Fibroblast of skin of right quadriceps (primary cell): ENCODE measurements at regions not wholly inside any gene's neighbourhood (a gene's known extent, or its start where the extent isn't known, plus 50 kb on each side); places are given as distances from the start of the nearest gene placed in this dataset.
"Not testable (repeated sequence)": the region's sequence is repeated elsewhere in the genome, so short reads cannot be mapped to it uniquely, and the experiment has no call there.

Experiments used
- DNase-seq: peaks from one replicate; pipeline ENCODE4 v3.0.0-alpha.2; 2013

DNA sequence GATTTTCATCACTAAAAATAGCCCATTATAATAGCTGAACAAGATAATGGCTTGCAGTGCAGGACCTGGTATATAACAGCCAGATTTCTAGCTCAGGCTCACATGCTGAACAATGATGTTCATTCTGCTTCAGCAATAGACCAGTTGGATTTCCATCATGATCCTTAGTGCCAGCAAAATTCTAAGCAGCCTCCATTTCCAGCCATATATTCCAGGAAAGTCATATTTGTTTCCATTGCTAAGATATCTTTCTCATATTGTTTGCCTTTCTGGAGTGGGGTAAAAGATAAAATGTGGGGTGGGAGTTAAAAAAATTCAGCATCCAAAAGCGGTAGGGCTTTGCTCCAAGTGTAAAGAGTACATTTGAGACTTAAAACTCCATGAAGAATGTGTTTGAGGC lies 2344.1 kb downstream of the PCDH7 start:
- DNase-seq: no peak

DNA sequence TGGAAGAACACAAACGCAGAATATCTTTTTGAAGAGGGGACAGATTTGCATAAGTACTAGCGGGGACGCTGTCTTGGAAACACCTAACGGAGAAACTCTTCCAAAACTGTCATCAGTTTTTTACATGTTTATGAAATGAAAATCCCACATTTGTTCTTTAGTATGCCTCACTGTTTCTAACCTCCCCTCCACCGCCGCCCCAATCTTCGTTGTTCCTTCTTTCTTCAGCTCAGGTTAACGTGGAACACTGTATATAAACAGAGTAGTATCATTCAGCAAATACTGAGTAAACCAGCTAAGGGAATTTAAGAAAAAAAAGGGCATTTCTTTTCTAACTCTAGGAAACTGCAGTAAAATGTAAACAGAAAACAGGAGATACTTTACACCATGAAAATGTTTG lies 2345.6 kb downstream of the PCDH7 start:
- DNase-seq: no peak

DNA sequence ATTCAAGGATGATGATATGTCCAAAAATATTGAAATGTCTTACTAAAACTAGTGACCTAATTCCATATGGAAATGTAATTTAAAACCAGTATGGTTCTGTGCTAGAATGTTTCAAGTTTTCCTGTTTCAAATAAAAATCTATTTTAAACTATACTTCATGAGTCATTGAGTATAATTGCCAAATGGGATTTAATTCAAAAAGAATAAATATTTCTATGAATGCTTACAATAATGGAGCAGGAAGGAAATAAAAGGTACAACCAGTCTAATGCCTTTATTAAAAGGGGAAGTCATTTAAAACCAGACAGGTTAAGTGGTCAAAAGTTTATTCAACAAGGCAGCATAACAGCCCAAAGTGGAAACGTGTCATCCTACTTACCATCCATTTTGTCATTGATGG lies 2347.1 kb downstream of the PCDH7 start:
- peak; percentile 58 for DNase-seq

DNA sequence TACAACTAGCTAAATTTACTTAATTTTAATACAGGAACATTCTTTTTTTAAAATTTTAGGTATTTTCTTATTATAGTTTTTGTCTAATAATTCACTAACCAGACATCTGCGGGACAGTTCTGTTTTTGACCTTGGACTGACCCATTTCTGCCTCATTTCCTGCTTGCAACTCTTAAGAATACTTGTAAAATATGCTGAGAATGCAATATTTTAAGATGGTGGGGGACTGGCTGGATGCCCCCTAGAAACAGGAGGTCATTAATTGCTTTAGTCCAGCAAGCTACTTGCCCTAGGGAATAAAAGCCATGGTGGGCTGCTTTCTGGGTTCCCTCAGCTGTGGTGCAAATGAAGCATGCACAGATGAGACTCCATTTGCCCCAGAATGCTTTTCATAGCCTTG lies 2348.4 kb downstream of the PCDH7 start:
- no peak for DNase-seq

DNA sequence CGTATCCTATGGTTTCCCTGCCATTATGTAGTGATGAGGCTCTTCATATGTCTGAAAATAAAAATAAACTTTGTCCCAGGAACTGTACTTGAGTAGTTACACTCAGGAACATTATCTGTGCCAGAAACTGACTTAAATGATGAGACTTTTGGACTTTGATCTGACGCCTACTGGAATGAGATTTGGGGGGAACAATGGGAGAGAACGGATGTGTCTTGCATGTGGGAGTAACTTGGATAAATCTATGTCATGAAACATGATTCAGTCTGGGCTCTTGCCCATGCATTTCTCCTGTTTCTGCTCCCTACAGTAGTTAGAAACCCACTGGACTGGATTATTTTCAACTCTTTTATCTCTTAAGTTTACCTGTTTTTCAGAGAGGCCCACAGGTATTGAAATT lies 2351.4 kb downstream of the PCDH7 start:
- peak; percentile 21 for DNase-seq

DNA sequence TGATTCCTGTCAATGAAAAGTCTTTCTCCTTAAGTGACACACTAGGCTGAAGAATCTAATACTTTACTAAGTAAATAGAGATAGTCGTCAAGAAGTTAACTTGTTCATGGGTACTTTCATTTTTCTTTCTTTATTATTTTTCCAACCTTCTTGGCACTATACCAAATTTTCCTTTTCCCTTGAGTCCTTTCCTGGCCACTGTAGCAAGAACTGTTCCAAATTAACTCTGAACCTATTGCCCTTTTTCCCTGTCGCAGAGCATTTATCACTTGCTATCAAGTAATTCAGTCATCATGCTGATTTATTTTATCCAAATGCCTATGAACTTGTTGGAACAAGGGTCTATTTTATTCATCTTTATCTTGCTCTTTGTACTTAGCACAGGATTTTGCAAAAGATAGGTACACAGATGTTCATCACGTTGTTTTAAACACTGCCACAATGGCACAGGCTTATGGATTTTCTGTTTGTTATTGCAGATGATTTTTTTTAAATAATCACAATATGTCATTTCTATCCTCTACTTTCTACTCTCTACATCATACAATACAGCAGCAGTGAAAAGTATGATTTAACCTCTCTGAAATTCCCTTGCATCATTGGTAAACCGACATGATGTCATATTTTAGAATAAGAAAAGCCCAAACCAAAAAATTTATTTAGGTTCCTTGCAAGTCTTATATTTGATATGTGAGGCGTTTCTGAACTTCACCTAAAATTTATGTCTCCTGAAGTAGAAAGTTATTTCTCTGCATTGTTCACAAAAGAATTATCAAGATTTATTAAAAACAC lies 2352.3 kb downstream of the PCDH7 start:
- DNase-seq: peak; percentile 21

DNA sequence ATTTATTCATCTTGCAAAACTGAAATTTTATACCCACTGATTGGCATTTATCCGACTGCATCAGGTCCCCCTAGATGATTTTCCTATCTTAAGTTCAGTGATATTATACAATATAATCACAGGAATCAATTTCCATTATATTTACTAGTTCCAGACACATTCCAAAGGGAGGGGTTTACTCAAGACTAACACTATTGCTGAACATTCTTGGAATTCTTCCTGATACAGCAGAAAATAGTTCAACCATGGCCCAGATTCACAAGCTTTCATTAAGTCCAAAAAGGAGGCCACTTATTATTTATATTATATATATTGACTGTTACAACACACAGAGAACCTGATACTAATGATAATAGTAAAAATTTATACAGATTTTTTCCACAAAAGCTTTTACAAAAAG lies 2353.6 kb downstream of the PCDH7 start:
- peak; percentile 72 for DNase-seq

DNA sequence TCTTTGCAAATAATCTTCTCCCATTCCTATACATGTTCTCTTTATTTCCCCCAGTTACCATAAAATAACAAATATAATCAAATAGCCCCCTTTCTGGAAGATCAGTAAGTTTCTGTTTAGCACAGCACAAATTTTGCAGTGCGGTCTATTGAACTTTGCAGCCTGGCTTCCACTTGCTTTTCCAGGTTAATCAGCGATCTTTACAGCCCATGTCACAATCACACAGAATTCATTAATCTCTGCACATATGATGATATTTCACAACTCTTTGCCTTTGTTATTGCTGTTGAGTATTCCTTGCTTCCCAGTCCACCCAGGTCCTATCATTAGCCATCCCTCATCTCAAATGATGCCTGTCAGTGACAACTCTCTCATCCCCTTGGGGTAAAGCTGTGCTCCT lies 2358.0 kb downstream of the PCDH7 start:
- DNase-seq: no peak

DNA sequence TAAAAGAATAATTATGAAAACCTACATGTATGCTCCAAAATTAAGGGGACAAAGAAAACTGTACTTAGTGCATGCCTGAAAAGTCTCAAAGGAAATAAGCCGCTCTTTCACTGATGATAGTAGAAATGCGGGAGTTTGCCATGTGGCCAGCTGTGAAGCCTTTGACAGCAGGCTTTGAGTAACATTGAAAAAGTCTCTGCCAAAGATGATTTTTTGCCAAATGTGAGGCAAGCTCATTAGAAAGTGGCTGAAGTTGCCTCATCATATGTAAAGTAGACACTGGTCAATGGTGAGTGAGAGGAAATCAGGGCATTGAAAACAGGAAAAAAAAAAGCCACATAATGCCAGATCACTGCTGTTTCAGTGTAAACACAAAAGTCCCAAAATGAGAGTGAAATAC lies 2360.1 kb downstream of the PCDH7 start:
- no peak for DNase-seq

DNA sequence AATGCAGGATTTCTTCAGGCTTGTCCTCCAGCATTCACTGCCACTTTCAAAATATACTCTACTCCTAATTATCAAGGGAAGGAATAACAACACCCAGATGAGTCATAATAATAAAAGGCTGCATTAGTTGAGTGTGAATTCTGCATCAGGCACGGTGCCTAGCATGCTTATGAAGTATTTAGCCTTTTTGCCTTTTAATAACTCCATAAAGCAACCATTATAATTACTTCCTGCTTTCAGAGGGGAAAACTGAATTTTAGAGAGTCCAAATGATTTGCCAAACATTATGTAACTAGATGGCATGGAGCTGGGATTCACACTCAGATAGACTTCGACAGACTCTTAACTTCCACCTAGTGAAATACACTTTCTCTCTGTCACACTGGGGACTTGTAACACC lies 2365.5 kb downstream of the PCDH7 start:
- DNase-seq: no peak

DNA sequence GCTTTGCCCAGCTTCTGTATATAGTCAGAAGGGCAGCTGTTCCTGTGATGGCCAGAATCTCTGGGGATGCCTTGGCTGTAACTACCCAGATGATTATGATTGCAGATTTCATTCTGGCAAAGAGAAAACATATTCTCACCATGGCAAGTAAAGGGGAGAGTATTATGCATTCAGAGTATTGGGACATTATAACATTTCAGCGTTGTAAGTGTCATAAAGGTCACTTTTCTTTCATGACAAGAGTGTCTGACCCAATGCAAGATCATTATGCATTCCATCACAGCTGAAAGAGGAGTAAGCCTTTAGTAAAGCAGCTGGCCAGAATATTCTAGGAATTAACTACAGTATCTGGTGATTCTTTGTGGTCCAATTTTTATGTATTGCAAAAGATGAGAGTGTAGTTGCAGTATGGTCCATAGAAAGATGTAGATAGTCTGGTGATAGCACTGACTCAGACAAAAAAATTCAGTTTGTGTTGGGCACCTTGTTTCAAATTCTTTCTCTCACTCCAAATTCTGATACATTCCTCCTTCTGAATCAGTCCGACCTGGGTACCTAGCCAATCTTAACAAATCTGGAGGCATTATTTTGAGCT lies 2366.3 kb downstream of the PCDH7 start:
- DNase-seq: peak; percentile 62

DNA sequence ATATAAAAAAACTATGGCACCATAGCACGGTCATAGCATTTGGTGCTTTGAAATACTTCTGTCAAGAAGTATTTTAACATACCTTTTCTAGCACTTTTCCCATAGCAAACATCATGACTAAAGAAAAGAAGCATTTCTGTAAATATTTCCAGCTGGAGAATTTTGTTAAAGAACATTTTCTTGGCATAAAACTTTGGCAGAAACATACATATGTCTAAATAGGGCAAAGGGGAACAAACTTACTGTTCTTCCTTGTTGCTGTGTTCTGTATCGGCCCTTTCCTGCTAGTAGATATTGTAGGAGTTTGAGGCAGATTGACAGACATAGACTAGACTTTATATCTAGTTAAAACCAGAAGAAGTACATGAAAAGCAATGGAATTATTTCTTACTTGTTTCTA lies 2368.5 kb downstream of the PCDH7 start:
- DNase-seq: peak; percentile 44

DNA sequence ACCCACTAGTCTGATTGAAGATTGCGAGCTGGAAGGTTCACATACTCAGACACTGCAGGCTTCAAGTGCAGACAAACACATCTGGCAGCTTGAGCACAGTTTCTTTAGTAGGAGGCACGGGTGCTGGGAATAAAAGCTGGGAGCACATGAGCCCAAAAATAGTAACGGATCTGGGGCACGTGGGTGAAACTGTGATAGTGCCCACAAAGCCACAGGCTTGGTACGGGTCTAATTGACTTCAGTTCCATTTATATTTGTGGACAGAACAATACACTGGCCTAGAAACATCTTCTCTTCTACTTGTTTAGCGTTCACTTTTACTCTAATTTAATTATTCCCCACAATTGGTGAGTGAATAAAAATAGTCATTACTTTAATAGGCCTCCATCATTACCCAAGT lies 2370.7 kb downstream of the PCDH7 start:
- no peak for DNase-seq

DNA sequence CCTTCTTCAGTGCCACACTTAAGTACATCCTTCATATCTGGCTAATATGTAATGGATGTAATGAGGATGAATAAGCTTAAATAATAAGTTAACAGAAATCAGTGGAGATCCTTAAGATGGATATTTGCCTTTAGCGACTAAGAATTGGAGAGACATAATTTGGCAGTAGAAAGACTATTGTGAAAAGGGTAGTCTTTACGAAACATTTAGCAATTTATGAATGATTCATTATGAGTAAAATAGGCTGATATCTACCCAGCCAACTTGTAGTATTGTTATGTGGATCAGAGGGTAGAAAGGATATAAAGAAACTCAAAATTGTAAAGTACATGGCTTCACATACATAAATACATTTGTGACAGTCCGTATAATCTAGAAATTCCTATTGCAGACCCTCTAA lies 2371.8 kb downstream of the PCDH7 start:
- DNase-seq: no peak

DNA sequence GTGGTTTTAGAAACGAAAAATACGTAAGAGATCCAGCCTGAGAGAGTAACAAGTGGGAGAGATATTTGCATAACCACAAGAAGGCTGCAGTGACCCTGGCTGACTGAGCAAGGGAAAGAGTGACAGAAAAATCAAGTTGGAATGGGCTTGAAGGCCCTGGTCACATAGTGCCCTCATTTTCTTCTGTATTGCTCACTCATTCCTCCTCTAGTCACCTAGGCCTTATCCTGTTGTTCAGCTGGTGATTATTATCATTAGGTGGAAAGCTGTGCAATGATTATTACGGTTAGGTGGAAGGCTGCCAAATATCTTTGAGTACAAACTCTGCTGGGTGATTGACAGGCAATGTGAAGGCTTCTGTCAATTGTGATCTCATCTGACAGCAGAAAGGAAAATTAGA lies 2384.1 kb downstream of the PCDH7 start:
- DNase-seq: no peak

DNA sequence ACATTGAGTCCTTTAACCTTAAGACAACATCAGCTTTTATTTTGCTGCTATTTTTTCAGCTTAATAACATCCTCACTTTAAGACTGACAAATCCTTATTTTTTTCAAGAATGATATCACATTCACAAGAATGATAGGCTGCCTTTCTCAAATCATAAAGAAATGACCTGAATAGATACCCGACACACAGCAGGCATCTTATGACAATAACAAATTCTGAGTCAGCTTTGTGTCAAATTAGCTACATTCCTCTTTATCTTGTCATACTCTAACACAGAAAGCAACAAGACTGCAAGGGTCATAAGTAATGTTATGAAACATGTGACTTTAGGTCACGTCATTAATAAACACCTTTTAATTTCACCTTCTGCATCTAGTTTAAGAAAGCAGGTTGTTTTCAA lies 2387.6 kb downstream of the PCDH7 start:
- peak; percentile 36 for DNase-seq

DNA sequence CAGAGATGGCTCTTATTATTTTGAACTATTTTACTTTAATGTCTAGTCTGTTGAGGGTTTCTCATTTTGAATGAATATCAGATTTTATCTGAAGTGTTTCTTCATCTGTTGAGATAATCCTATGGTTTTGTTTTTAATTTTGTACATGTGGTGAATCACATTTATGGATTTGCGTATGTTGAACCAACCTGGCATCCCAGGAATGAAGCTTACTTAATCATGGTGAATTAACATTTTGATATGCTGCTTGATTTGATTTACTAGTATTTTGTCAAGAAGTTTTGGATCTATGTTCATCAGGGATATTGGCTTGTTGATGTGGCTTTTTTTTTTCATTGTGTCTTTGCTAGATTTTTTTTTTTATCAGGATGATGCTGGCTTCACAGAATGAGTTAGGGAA lies 2390.9 kb downstream of the PCDH7 start:
- DNase-seq: peak; percentile 57

DNA sequence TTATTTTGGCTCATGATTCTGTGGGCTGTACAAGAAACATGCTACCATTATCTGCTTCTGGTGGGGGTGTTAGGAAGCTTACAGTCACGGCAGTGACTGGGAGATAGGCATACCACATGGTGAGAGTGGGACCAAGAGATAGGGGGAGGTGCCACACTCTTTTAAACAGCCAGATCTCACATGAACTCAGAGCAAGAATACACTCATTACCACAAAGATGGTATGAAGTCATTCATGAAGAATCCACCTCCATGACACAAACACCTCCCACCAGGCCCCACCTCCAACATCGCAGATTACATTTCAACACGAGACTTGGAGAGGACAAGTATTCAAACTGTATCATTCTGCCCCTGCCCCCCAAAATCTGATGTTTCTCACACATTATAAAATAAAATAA lies 2396.7 kb downstream of the PCDH7 start:
- peak; percentile 13 for DNase-seq

DNA sequence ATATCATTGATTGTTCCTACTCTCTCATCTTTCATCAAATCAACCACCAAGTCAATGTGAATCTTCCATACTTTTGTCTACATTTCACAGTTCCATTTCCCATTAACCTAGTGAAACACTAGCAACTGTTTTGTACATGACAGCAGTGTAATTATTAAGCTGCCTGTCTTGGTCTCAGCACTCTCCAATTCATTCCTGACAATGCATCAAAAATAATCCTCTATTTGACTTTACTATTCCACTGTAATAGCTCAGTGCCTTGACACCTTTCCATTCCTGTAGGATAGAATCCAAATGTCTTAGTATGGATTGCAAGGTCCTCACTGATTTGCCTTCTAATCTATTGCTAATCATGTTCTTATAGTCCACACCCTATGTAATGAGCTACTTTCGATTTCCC lies 2405.8 kb downstream of the PCDH7 start:
- no peak for DNase-seq

DNA sequence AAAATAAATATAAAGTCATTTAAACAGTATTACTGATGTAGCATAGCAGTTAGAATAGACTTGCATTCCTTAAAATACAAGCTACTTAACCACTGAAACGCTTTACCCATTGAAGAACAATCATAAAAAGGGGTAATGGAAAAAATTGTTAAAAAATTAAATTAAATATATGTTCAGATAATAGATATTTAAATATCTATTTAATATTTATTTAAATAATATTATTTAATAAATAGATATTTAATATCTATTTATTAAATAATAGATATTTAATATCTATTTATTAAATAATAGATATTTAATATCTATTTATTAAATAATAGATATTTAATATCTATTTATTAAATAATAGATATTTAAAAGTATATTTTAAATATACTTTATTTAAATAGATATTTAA lies 2410.5 kb downstream of the PCDH7 start:
- not testable (repeated sequence) for DNase-seq

DNA sequence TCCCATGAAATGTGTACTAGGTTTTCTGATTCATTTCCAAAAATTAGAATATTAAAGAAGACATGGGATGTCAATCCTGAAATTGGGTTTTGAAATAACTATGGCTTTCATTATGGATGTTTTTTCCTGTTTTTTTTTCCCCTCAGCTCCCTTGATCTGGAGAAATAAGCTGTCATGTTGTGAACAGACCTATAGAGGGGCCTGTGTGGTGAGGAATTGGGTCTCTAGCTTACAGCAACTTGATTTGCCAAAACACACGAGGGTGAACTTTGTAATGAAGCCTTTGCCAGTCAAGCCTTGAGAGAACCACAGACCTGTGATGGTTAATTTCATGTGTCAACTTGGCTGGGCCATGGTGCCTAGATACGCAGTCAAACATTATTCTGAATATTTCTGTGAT lies 2413.6 kb downstream of the PCDH7 start:
- DNase-seq: no peak

DNA sequence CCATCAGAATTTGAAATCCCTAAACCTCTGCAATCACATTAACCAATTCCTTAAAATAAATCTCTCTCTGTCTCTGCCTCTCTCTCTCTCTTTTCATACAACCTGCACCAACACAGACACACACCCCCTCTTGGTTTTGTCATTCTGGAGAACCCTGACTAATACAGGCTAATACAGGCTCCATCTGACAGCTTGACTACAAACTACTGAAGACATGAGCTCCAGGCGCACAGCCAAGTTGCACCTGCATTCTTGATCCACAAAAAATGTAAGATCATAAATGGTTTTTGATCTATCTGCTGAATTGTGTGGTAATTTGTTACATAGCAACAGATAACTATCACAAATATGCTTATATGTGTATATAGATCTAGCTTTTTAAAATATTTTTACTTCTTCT lies 2414.2 kb downstream of the PCDH7 start:
- no peak for DNase-seq

DNA sequence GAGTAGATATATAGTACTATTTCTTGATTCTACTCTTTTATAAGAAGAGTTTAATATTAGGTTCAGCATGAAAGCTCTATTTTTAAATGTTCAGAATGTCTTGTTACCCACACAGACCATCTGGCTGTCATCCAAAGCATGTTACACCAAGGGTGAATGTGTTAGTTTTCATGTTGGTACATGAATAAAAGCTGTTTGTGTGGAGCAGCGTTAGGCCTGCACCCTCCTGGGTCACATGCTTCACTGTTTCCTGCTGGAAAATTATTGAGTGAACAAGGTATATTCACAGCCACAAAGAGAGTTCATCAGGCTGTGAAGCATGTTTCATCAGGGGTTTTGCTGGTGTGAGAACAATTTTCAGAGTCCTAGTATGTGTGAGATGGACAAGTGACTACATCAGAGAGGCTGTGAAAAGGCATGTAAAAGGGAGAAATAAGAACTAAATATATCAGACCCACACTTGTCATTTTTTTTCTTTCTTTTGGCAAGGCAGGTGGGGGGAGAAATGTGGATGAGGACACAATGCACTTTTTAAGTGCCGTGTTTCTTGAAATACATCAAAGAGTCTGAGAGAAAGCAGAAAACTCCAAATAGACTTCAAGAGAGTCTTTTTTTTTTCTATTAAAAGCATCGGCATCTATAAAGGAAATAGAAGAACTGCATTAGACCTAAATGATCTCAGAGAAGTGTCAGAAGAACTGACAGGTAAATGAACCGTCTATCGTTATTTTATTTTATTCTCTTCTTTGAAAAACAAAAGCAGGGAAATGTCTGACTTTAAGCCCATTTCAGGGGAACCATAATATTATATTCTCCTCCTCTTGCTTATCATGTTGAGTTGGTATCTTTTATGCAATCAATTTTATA lies 2429.7 kb downstream of the PCDH7 start:
- DNase-seq: no peak

DNA sequence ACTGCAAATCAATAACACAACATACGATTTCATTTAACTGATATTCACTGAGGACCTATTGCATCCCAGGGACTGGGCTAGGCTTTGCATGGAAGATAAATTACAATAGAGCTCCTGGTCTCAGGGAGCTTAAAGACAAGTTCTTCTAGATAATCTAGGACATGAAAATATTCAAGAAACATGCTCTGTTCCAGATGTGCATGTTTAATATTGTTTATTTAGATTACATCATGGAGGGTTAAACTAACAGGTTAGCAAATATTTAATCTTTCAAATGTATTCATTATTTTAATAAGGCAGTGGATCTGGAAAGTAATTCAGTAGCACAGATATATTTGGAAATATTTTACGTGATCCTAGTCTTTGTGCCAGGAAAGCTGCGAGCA lies 2430.3 kb downstream of the PCDH7 start:
- no peak for DNase-seq
